DMS79 treated with DMSO at 0.1 percent for 48 hours (cell line): ENCODE measurements at regions not wholly inside any gene's neighbourhood (a gene's known extent, or its start where the extent isn't known, plus 50 kb on each side); places are given as distances from the start of the nearest gene placed in this dataset.
"Not testable (repeated sequence)": the region's sequence is repeated elsewhere in the genome, so short reads cannot be mapped to it uniquely, and the experiment has no call there.

Experiments used
- DNase-seq: peaks from one replicate; lab custom pipeline; 2025; lab: John Stamatoyannopoulos, UW

DNA sequence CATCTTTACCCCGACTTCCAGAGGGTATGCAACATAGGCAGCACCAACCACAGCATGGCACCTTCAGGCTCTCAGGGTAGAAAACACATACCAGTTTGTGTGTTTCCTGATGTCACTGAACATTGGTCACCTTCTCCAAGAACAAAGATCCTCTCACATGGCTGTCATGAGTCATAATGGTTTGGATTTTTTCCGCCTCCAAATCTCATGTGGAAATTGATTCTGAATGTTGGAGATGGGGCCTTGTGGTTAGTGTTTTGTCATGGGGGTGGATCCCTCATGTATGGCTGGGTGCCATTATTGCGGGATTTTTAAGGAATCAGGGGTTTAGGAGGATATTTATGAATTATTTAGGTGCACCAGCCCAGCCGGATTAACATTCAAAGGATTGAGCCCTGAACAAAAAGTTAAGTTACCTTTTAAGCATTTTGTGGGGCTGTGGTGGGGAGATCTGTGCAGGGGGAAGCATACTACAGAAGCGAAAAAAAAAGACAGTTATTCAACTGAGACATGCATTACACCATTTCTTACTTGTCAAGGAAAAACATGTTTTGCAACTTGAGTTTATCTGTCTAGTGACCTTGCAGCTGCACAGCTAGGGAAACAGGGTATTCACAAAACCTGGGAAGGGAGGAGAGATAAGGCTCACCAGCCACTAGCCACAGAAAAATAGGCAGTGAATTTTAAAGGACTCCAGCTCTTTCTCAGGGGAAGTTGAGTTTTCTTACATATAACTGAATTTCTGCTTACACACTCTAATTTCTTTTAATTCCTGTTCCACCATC, 774.1 kb upstream of the AUTS2 start:
- DNase-seq: no peak

DNA sequence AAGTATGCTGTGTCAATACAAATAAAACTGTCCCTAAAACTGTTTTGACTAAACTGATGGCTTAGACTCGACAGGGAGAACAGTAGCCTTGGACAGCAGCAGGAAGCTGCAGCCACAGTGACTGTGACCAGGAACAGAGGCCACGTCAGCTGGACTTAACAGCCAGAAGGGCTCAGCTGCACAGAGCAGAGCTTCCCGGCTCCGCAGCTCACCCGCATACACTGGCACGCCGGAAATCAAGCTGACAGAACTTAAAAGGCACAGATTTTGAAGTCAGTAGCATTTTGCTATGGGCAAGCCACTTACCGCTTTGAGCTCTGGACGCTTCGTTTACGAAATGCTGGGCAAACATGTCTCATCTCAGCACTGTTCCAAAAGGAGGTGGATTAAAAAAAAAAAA, 769.7 kb upstream of the AUTS2 start:
- DNase-seq: no peak

DNA sequence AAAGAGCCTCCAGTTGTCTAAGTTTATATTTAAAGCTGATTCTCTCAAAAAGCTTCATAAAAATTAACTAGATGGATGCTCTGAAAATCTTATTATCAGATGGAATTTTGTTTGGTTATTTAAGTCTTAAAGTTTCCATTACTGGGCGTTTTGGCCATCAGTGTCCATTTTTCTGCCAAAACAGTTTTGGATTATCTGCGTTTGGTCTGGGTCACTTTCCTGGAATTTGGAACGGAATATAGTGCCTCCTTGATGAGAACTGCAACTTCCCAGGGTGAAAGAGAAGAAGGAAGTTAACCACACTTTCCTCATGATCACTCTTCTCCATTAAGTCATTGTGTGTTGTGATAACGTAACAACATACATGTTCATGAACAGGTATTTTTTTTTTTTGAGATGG, 764.9 kb upstream of the AUTS2 start:
- DNase-seq: no peak

DNA sequence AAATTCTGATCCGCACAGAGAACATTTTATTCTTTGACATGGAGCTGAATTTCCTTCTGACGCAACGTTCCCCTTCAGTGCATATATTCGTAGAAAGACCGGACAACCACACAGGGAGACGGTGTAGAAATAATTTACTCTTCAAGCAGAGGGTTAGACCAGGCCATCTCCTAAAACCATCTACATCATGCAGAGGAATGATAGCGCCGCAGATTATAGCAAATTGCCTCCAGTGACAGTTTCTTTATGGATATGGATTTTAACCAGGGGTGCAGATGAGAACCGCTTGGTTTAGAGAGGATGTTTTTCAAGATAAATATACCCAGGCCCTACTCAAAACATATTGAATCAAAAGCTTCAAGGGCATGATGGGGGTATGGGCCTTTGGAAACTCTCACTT, 759.3 kb upstream of the AUTS2 start:
- no peak for DNase-seq

DNA sequence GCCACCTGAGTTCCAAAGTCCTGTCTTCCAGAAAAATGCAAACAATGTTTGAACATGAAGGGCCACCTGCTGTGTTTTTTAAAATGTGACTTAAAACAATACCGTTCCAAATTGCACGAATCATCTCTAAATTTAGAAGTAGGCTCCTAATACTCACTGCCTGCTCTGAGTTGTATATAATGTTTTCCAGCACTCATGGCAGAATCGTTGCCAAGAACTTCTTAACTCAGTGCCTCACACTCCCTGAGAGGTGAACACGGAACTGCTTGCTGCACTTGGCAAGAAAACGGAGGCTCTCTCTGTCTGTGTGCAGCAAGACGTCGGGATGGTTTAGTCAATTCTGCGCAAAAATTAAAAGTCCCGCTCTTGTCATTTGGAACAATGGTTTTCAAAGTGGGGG, 757.3 kb upstream of the AUTS2 start:
- no peak for DNase-seq

DNA sequence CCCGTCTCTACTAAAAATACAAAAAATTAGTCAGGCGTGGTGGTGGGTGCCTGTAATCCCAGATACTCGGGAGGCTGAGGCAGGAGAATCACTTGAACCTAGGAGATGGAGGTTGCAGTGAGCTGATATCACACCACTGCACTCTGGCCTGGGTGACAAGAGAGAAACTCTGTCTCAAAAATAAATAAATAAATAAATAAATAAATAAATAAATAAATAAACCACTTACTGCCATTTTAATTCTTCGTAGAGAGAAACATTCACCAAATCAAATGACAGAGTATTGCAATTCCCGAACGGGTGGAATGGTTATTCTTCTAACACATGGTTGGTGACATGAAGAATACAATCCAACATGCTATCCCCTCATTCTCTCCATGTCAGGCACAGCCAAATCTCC, 754.3 kb upstream of the AUTS2 start:
- not testable (repeated sequence) for DNase-seq

DNA sequence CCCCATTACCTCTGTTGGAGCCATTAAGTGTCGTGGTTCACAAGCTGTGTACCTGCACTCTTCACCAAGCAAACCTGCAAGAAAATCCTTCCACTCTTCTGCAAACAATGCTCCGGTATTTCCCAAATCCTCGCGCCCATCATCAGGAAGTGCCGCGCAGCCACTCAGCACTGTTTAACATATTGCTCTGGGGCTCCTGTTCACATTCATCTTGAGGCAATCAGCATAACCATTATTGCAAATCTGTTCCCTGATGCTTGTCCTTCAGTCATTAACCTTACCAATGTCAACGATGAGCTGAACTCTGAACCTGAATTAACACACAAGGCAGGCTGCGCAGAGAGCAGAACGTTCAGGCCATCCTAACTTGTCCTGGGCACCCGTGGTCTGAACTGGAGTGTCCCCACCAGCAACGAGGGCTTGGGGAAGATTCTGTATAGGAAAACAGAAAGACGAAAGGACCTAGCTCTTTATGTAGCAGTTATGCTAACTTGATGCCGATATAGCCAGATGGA, 751.4 kb upstream of the AUTS2 start:
- DNase-seq: no peak

DNA sequence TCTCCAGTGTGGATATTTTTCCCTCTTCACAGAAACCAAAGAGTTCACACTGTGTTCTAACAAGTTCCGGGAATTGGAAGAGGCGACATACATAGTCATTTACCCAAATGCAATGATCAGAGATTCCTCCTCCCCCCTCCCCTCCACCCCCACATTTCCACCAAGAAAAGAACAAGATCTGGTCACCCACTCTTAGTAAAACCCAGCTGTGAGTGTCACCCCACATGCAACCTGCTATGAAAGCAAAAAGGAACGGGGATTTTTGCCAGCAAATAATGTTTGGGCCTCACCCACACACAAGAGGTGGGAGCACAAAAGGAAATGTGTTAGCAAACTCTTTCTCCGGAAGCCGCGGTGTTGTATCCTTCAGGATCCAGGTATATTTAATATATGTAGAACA, 745.0 kb upstream of the AUTS2 start:
- no peak for DNase-seq

DNA sequence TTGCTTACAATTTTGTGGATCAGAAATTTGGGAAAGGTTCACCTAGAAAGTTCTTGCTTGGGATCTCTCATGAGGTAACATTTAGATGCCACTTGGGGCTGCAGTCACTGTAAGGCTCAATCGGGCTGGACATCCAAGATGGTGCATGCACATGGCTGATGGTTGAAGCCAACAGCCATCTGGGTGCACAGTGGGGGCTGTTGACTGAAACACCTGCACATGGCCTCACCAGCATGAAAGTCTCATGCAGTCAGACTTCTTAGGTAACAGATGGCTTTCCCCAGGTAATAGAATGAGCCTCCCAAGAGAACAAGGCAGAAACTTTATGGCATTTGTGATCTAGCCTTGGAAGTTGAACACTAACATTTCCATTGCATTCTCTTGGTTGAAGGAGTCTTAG, 740.7 kb upstream of the AUTS2 start:
- DNase-seq: no peak

DNA sequence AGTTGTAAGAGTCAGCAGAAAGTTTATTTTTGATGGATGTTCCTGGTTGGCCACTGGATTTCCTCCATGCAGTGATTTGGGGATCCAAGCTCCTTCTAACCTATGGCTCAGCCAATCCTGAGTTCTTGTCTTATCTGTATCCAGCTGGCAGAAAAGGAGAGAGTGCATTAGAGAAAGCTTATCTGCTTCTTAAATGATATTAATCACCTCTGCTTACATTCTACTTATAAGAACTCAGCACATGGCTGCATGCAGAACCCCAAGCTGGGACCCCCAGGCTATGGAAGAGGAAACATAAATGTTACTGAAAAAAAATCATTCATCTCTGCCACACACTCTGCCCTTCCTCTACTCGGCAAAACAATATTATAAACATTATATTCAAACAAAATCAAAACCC, 739.8 kb upstream of the AUTS2 start:
- no peak for DNase-seq

DNA sequence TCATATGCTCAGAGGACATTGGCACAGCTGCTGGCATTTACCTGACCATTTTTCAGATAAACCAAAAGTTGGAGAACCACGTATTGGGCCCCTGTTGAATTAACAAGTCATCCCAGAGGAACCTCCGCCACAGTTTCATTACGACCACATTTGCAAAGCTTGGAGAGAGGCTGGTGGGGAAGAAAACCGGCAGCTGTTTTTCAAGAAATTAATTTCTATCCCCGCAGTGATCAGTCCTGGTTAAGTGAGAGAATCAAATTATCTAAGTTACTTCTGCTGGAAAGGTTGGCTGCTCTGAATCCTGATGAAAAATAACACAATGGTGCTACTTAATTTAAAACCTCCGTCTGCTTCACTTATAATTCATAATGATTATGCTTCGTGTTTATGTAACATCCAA, 737.1 kb upstream of the AUTS2 start:
- no peak for DNase-seq

DNA sequence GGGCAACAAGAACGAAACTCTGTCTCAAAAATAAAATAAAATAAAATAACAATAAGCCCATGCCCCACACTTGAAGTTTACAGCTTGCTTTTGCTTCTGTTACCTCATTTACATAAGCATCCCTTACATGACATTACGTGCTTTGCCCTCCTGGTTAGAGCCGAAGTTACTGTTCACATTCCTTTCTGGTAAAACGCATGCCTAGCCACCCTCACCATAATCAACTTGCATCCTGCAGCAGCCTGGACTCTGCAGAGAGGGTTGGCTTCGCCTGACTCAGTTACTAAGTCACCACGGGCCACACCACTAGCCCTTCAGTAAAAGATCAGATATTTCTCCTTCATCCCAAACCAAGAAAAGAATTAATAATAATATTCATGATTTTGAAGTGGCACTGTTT, 736.0 kb upstream of the AUTS2 start:
- DNase-seq: no peak

DNA sequence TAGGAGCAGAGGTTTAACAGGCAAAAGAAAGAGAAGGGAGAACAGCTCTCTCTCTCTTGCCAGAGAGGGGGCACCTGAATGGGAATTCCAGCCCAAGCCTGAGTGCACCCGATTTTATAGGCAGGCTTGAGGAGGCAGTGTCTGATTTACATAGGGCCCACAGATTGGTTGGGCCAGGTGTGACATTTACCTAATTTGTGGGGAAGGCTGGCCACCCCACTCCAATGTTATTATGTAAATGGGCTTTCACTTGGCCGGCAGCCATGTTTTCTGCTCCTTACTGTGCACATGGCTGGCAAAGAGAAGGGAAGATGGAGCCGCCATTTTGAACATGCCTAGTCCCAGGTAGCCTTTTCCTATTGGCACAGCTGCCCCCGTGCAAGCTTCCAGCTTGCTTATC, 735.5 kb upstream of the AUTS2 start:
- no peak for DNase-seq

DNA sequence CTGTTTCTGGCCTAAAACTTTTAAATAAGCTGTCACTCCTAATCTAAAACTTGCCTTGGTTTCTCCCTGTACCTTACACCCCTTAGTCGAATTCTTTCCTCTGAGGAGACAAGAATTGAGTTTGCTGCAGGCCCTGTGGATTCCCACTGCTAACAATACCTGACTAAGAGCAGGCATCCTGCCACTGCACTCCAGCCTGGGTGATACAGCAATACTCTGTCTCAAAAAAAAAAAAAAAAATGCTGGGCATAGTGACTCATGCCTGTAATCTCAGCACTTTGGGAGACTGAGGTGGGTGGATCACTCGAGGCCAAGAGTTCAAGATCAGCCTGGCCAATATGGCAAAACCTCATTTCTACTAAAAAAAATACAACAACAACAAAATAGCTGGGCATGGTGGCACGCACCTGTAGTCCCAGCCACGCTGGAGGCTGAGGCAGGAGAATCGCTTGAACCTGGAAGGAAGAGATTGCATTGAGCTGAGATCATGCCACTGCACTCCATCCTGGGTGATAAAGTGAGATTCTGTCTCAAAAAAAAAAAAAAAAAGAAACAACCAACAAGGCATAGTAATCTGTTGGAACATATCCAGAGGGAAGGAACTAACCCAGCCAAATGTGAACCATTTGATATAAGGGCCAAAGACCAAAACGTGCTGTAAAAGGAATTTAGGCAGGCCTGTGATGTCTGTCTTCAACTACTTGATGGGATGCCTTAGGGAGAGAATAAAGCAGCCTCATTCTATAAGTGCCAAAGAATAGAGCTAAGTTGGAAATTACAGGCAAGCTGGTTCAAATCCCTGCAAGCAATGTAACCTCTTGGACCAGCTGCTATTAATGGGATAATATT, 732.7 kb upstream of the AUTS2 start:
- no peak for DNase-seq

DNA sequence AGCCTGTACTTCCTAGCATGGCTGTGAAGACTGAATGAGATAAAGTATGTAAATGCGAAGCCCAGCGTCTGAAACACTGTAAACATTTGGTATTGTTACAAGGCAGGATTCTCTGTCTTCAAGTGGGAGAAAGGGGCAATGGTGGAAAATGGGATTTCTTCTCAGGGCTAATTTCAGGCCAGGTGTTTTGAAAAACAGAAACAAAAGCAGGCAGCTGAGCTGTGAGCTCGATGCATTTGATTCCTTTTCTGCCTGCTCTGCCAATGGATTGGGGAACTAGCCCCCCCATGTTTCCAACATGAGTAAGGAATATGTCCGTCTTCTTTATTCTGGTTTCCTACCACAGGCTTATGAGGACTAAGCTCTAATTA, 732.1 kb upstream of the AUTS2 start:
- DNase-seq: no peak

DNA sequence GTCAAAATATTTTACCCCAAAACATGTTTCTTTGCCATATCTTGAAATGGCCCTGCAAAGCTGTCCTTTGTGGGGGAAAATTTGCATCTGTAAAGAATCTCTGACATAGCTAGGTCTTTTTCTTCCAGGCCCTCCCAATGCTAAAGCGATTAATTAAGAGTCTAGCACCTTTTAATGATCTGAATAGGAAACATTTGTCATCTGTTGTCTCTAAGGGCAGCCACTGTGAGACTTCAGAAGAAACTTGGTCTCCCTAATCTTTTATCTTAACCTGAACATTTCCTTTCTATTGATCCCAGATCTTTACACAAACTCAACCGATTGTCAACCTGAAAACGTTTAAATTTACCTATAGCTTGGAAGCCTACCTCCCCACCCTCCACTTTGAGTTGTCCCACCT, 731.6 kb upstream of the AUTS2 start:
- DNase-seq: not testable (repeated sequence)

DNA sequence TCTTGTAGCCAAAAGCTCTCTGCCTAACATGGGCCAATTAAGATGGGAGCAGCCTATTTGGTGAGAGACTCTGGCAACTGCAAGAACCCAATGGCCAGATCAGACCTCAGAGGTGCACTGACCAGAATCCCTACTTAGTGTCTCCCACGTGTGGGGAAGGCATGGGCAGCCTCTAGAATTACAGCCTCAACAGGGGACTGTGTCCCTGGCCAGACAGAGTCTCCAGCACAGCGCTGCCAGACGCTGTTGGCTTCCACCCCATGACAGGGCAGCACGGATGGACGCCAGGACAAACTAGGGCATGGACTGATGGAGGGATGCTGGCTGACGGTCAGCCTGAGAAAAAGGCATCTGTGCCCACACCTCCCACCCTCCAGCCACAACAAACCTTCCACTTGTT, 729.3 kb upstream of the AUTS2 start:
- no peak for DNase-seq

DNA sequence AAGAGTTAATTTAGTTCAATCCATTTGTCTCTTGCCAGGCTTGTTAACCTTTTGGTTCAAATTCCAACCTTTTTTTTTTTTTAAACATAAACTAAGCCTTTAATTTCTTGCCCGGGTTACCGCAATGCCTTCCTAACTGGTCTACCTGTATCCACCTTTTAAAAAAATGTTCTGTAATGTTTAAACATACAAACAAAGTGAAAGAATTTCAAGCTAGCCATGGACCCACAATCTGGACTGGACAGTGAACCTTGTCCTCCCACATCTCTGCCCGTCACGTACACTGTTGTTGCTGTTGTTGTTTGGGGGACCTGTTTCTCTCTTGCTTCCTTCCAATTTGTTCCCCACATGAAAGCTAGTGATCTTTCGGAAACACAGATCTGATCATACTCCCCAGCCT, 724.7 kb upstream of the AUTS2 start:
- no peak for DNase-seq

DNA sequence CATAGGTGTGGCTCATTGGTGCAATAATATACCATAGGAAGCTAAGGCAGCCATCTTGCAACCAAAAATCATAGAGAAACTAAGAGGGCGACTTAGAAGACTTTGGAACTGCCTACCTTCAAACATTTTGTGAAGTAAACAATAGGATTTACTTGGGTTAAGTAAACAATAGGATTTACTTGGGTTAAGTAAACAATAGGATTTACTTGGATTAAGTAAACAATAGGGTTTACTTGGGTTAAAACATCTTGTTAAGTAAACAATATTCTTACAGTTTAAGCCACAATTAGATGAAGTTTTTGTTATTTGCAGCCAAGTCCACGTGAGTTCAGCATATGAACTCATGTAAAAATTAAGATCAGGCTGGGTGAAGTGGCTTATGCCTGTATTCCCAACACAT, 722.4 kb upstream of the AUTS2 start:
- DNase-seq: no peak

DNA sequence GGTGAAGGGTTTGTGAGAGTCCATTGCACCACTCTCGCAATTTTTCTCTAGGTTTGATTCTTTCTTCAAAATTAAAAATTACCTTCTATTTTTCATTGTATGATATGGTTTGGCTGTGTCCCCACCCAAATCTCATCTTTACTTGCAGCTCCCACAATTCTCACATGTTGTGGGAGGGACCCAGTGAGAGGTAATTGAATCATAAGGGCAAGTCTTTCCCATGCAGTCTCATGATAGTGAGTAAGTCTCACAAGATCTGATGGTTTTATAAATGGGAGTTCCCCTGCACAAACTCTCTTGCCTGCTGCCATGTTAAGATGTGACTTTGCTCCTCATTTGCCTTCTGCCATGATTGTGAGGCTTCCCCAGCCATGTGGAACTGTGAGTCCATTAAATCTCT, 711.2 kb upstream of the AUTS2 start:
- not testable (repeated sequence) for DNase-seq

DNA sequence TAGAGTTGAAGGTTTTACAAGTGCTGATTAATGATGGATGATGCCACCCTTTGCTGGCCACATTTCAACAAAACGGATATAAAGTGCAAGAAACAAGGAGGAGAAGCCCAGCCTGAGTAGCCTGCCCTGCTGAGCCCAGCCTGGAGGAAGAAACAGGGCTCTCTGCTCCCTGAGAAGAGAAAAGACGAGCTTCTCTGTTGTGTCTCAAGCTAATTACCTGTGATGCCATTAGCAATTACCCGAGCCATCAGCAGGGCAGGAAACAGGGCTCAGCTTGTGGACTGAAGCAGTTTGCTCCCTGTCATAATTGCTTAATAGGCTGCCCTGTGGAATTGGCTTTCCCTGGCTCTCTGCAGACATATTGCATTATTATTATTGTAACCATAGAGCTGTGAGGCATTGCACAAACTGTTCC, 709.3 kb upstream of the AUTS2 start:
- DNase-seq: no peak

DNA sequence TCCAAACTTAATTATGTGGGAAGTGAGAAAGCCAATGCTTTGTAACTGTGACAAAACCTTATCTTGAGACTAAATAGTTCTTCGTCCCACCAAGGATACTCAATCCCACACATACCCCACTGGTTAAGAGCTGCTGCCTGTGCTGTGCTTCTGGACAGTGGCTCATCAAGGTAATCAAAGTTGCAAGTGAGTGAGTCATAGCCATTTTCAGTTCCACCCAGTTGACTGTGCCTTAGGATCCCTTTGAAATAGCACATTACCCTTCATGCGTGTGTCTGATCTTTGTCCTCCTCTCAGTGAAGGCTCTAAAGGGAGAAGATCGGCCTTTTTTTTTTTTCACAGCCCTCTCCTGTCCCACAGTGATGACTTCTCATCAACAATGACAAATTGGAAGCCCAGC, 706.0 kb upstream of the AUTS2 start:
- no peak for DNase-seq

DNA sequence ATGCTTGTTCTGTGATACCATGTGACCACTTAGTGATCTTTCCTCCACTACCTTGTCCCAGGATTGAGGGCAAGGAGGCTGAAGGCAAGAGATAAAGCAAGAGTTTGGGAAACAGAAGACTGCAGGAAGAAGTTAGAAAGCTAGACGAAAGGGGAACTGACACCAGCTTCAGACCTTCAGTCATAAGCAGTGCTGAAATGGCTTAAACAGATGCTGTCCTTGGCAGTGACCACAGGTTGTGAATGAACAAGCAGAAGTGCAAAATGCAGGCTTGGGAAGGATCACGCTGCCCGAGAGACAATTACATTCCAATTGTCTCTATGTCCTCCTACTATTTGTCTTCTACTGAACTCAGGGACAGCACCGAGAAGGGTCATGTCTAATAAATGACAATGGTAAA, 704.9 kb upstream of the AUTS2 start:
- no peak for DNase-seq
